Stimulated activated CD8-positive, alpha-beta memory T cell treated with anti-CD3 and anti-CD28 coated beads, Interleukin-4, amount 100 ng/mL, for 48 hours (primary cell): ENCODE measurements at regions not wholly inside any gene's neighbourhood (a gene's known extent, or its start where the extent isn't known, plus 50 kb on each side); places are given as distances from the start of the nearest gene placed in this dataset.
"Not testable (repeated sequence)": the region's sequence is repeated elsewhere in the genome, so short reads cannot be mapped to it uniquely, and the experiment has no call there.

Experiments
- DNase-seq: peaks from one replicate; pipeline ENCODE4 v3.0.0-alpha.2; 2020

GRCh38 chrX:50967736-50968135 is 57.2 kb downstream of the BMP15 start:
- DNase-seq = no peak

DNA sequence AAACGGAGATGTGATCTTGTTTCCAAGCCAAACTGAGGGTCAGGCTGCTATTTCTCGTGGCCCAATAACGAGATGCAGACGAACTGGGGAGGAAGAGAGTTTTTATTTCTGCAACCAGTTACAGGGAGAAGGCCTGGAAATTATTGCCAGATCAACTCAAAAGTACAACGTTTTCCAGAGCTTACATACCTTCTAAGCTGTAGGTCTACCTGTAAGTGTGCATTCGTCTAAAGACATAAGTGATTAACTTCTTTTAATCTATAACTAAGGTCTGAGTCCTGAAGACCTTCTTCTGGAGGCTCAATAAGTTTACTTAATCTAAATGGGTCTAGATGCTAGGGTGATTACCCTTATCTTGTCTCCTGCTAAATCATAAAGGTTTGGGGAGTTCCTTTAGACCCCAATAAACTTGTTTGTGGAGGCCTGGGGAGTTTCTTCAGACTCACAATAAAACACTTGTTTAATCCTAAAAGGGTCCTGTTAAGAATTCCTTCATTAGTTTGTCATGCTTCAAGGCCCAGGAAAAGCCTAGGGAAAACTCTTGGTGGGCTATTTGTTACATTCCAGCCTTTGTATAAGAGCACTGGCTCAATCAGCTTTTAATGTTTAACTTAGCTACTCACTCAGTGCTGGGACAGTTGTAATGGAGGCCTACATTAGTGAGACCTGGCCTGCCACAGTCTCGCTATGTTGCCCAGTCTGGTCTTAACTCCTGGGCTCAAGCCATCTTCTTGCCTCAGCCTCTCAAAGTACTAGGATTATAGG is 58.5 kb downstream of the BMP15 start:
- DNase-seq = not testable (repeated sequence)

- no peak for DNase-seq
Measured at GRCh38 chrX:50971395-50971794, 60.9 kb downstream of the BMP15 start.

DNA sequence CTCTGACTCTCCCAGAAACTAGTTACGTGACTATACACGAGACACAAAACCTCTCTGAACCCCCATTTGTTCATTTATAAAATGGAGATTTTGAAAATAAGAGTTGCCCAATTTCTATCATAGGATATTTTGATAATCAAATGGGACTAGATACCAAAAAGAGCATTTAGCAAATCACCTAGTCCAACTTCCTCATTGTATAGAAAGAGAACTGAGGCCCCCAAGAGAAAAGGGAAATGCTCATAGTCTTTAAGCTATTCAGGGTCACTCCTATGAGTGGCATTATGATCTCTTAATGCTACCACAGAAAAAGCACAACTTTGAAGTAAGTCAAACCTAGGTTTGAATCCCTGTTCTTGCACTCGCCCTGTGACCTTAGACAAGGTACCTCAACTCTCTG is 62.7 kb downstream of the BMP15 start:
- no peak for DNase-seq

DNA sequence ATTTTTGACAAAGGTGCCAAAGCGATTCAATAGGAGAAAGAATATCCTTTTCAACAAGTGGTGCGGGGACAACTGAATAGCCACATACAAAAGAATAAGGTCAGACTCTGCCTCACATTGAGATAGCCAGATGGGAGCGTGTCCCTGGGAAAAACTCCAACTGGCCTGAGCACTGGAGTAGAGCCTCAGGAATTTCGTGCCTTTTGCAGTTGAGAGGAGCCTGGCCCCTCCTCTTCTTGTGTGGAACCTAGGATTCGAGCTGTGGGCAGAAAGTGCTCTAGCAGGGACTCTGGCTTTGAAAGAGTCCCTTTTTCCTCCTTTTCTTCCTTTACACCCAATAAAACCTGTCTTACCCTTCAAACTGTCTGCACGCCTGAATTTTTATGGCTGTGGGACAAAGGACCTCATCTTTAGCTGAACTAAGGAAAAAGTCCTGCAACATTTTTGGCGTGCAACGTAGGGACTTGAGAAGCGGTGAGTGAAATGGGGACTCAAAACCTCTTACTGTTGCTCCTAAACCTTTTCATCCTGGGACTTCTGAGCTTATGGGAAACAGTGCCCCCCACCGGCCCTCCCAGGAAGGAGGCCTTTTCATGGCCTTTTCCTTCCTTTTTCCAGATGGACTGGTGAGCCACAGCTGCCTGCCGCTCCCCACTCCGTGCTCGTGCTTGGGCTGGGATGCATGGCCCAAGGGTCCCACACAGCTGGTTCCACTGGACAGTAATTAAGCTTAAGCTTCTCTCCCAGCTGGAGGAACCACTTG is 68.6 kb downstream of the BMP15 start:
- DNase-seq = no peak

DNA sequence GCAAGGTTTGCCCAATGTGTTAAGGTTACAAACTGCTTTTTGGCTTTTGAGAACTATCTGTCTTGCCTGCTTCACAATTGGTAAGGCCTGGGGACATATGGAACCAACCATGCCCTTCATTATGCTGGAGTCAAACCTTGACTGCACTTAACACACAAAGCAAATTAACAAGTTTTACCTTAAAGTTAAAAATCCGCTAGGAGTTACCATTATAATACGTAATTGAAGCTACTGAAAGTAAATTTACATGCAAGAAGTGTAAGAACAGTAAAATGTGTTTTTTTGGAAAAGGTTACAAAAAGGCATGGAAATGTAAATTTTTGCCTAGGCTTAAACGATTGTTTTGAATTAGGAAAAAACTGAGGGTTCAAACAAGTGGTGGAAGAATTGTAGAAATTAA is 69.7 kb downstream of the BMP15 start:
- DNase-seq = no peak

DNA sequence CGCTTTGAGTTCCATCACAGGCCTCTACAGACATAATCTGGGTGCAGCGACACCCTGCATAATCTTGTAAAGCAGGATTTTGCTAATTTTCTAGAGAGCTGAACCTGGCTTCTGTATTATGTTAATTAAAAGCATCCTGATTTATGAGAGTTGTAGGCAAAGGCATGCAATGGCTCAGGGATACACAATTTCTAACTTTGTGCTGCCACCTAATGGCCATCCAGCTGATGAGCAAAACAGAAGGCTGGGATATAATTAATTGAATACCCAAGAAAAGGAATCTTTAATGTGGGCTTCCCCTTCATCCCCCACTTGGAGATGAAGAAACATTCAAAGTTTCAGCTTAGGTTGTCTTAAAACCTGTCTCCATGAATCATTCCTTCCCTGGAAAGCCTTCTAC is 78.1 kb downstream of the BMP15 start:
- DNase-seq = no peak

DNA sequence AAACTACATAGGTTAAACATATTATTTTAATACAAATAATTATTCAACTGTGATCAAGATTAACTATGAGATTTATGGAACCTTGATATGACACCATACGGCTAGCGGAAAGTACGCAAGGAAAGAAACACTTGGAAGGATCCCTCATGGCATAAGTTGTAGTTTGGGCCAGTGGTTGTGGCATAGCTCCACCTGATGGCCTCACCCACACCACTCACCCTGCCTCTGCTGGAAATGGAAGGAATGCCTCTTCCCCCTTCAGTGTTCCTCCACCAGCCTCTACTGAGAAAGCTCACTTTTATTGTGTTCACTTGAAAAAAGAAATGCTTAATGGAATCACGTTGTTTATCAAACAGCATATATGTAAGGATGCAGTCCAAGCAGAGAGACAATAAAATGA is 86.4 kb downstream of the BMP15 start:
- no peak for DNase-seq

GRCh38 chrX:51000384-51000783 is 89.8 kb downstream of the BMP15 start:
- DNase-seq = not testable (repeated sequence)

- not testable (repeated sequence) for DNase-seq
Measured at GRCh38 chrX:51001733-51002632, 91.4 kb downstream of the BMP15 start.

DNA sequence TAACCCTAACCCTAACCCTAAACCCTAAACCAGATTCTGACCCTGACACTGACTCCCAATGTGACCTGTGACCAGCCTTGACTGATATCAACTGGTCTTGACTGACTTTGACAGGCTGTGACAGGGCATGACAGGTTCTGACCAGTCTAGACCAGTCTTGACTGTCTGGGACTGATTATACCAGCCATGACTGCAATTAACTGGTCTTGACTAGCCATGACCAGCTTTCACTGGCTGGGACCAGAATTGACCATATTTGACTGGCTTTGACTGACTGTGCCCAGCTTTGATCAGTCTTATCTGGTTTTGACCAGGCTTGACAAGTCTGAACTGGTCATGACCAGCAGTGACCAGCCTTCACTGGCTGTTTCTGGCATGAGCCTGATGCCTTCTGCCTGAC is 95.5 kb downstream of the BMP15 start:
- no peak for DNase-seq

GRCh38 chrX:51024106-51024696 is 113.7 kb downstream of the BMP15 start:
- no peak for DNase-seq

DNA sequence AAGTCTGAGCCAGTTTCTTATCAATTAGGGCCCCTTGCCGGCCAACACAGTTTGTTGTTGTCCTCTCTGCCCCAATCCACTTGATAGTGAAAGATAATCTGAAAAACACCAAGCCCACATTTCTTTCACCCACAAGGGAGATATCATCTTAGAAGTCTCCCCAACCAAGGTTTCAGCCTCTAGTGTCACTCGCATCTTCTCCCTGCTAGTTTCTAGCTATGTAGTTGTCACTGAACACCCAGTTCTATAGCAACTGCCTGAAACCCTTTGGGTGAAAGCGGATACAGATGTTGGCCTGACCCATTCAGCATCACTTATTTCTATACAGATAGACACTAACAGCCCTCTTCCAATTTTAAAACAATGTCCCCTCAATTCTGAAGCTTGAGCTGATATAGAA is 116.3 kb downstream of the BMP15 start:
- no peak for DNase-seq

DNA sequence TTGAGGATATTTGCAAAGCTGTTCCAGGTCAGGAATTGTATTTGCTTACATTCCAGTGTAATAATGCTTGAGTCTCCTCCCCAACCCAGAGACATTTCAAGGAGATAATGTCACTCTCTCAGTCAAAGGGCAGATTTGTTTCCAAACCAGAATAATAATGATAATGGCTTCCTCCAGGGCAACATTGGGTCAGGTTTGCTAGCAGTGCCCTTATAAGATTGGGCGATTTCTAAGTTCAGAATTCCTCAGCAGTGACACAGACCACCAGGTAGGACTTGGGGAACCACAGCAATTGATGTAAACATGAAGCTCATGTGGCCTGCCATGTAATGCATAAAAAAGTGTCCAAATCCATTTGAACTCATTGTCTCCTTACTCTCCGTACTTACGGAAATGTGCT is 125.2 kb downstream of the BMP15 start:
- DNase-seq = no peak

DNA sequence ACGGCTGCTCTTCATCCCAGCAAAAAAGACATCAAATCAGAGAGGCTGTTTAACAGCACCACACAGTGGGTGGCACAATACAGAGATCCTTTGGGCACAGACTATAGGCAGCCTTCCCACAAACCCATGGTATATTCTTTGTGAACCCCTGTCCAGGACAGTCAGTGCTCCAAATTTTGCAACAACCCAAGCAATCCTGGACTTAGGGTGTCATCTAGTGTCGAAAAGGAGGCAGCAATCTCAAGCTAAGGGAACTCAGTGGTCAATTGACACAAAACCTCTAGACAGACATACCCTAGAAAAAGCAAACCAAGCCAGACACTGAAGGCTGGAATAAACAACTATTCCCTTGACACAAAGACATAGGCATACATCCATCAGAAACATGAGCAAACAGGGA is 137.4 kb downstream of the BMP15 start:
- no peak for DNase-seq

GRCh38 chrX:51053741-51054140 is 143.2 kb downstream of the BMP15 start:
- DNase-seq = no peak

DNA sequence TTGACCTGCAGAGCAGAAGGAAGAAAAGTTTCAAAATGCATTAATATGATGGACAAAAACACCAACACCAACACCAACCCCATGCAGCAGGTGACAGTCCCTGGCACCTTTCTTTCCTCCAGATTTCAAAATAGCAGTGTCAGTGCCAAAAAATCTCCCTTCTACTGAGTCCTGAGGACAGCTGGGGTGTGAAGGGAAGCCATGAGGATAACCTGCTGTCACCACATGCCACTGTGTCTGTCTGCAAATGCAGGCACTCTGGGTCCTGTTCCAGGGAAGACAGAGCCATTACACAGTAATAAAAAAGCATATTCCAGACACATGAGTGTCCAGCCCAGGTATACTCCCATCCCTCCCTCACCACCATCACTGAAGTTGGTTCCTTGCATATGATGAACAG is 187.5 kb downstream of the BMP15 start:
- DNase-seq = no peak

GRCh38 chrX:51119058-51119926 is 208.8 kb downstream of the BMP15 start:
- not testable (repeated sequence) for DNase-seq

DNA sequence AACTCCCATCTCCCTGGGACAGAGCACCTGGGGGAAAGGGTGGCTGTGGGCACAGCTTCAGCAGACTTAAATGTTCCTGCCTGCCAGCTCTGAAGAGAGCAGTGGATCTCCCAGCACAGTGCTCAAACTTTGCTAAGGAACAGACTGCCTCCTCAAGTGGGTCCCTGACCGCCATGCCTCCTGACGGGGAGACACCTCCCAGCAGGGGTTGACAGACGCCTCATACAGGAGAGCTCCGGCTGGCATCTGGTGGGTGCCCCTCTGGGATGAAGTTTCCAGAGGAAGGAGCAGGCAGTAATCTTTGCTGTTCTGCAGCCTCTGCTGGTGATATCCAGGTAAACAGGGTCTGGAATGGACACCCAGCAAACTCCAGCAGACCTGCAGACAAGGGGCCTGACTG is 206.9 kb upstream of the NUDT10 start:
- DNase-seq = not testable (repeated sequence)

- DNase-seq = peak; percentile 47
Measured at GRCh38 chrX:51144828-51145442, 187.7 kb upstream of the NUDT10 start.

DNA sequence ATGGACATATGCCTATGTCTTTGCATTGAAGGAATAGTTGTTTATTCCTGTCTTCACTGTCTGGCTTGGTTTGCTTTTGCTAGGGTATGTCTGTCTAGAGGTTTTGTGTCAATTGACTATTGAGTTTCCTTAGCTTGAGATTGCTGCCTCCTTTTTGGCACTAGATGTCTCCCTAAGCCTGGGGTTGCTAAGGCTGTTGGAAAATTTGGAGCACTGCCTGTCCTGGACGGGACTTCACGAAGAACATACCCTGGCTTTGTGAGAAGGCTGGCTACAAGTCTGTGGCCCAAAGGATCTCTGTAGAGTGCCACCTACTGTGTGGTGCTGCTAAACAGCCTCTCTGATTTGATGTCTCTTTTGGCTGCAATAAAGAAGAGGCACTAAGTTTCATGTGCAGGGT is 183.8 kb upstream of the NUDT10 start:
- DNase-seq = no peak

DNA sequence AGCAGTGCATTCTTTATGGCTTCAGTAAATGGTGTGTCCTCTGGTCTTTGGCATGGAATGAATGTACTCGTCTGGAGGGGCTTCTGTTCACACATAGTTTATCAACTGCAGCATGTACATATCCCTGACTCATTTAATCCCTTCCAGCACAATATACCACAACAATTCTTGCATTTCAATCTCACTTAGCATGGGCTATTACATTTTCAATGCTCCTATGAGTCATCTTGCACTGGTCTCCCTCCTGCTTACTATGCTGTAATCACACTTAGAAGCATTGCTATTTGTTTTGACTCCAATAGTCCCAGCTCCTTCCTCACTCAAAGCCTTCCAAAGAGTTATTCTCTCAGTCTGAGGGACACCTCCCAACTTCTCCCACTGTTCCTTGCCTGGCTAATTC is 180.9 kb upstream of the NUDT10 start:
- DNase-seq = no peak
